ENCODE measurements at regions not wholly inside any gene's neighbourhood (a gene's known extent, or its start where the extent isn't known, plus 50 kb on each side); places are given as distances from the start of the nearest gene placed in this dataset.

DNA sequence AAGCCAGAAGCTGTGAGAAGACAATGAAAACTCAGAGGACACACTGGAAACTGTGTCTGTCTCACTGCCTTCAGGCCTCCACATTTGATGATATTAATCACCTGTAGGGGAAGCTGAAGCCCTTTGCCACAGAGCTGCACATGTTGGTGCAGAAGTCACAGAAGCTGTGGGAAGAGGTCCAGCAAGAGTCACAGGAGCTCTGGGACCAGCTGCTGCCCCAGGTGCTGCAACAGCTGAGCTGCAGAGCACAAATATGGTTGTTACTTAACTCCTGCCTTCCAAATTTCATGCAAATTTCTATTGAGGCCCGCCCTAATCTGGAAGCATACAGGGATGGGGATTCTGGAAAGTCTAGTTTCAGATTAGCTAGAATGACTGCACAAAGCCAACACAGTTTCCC, 169.3 kb downstream of the OGFRL1 start:
- TF ChIP-seq, protein P1, sequence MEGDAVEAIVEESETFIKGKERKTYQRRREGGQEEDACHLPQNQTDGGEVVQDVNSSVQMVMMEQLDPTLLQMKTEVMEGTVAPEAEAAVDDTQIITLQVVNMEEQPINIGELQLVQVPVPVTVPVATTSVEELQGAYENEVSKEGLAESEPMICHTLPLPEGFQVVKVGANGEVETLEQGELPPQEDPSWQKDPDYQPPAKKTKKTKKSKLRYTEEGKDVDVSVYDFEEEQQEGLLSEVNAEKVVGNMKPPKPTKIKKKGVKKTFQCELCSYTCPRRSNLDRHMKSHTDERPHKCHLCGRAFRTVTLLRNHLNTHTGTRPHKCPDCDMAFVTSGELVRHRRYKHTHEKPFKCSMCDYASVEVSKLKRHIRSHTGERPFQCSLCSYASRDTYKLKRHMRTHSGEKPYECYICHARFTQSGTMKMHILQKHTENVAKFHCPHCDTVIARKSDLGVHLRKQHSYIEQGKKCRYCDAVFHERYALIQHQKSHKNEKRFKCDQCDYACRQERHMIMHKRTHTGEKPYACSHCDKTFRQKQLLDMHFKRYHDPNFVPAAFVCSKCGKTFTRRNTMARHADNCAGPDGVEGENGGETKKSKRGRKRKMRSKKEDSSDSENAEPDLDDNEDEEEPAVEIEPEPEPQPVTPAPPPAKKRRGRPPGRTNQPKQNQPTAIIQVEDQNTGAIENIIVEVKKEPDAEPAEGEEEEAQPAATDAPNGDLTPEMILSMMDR (IDR thresholded peaks at IDR 0.05): no peak
- TF ChIP-seq POLR2A (IDR thresholded peaks at IDR 0.05): no peak
